ENCODE measurements at regions not wholly inside any gene's neighbourhood (a gene's known extent, or its start where the extent isn't known, plus 50 kb on each side); places are given as distances from the start of the nearest gene placed in this dataset.

- no peak for DNase-seq (ENCODE audit: insufficient read length, low spot score)
- FAIRE-seq = no peak
These were observed 172.2 kb downstream of the ERCC6L2 start for GRCh38 chr9:96047741-96048103.

- DNase-seq (ENCODE audit: insufficient read length, low spot score) (no peak), FAIRE-seq (no peak)
These were observed 171.7 kb downstream of the ERCC6L2 start for GRCh38 chr9:96047116-96047639.

DNA sequence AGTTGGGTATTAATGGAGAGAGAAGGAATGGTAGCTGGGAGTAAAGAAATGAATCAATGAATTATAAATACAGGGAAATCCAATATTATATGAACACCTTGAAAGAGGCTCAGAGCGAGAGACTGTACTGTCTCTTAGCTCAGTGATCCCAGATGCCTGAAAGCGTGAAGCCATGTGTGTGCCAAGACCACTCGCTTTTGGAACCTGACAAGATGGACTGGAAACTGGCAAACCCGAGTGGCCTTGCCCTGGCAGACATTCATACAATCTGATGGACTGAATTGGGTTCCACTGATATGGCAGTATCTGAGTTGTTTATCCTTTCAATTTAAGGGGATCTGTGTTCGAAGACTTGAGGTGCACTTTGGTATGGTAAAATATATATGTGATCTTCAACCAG, 170.3 kb downstream of the ERCC6L2 start:
- FAIRE-seq (no peak), DNase-seq (ENCODE audit: insufficient read length, low spot score) (no peak)

GRCh38 chr9:96044401-96044800, 168.9 kb downstream of the ERCC6L2 start:
- no peak for FAIRE-seq
- DNase-seq (ENCODE audit: insufficient read length, low spot score) = no peak

- FAIRE-seq = no peak
- DNase-seq (ENCODE audit: insufficient read length, low spot score) = no peak
These were observed 165.3 kb downstream of the ERCC6L2 start for GRCh38 chr9:96040591-96041461.

GRCh38 chr9:96038914-96039313, 163.4 kb downstream of the ERCC6L2 start:
- no peak for DNase-seq (ENCODE audit: insufficient read length, low spot score)
- no peak for FAIRE-seq

GRCh38 chr9:96038271-96038670, 162.8 kb downstream of the ERCC6L2 start:
- DNase-seq (ENCODE audit: insufficient read length, low spot score) = no peak
- FAIRE-seq = no peak

DNA sequence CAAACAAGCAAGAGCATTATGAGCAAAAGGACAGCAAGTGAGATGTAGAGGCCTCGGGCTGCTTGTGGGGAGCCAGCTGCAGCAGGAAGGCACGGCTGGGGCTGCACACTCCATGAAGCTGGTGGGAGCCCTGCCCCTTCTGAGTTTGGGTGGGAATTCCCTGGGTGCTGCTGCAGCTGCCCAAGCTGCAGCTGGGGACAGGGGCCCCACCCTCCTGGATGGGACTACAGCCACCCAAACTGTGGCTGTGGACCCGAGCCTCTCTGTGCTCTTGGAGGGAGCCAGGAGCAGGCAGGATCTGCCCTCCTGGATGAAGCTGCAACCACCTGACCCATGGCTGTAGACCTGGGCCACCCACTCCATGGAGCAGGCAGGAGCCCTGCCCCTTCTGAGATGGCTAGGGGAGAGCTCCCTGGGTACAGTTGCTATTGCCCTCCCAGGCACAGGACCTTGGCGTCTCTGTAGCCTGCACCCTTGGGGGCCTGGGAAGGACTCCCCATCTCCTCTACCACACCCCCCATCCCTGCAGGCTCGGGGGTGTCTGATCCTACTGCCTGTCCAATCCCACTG, 159.1 kb downstream of the ERCC6L2 start:
- no peak for DNase-seq (ENCODE audit: insufficient read length, low spot score)
- no peak for FAIRE-seq

DNA sequence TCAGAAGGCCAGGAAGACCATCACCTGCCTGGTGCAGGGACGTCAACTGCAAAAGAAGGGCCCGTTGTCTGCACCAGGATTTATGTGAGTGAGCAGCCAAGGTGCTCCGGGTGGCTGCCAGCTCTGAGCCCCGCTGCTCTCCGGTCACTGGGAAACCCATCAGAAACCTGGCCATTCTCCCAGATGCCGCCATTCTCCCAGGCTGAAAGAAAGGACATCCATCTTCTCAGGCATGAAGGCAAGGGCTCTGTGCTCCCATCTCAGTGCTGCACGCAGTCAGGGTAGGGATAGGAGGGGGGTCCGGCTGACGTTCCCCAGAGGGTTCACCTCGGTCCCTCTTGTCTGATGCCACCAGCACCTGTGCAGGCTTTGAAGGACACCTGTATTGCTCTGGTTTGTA, 158.4 kb downstream of the ERCC6L2 start:
- FAIRE-seq (no peak), DNase-seq (ENCODE audit: insufficient read length, low spot score) (no peak)

DNA sequence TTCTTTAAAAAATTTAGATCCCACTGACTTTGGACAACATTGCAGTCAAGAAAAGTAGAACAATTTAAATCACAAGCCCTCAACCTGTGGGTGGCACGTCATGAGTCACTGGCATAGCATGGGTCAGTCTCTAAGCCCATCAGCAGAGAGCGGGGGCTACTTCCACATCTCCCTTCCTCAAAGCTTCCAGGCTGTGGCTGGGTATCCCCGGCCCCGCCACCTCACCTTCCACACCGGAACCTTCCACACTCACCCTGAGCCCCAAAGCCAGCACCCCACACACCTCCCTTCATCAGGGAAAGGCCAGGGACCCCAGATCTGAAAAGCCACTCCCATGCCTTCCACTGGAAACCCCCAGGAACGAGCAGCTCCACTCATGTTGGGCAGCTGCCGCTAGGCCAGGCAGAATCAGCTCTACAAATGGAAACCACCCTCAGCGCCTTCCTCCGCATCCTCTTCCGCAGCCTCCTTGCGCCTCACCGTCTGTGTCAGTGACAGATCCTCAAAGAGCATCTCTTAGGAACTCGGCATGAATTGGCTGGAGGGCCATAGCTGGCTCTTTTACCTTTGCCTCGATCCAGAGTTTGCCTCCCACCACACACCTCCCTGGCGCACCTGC, 156.5 kb downstream of the ERCC6L2 start:
- no peak for FAIRE-seq
- no peak for DNase-seq (ENCODE audit: insufficient read length, low spot score)

- no peak for FAIRE-seq
- peak; percentile 27 for DNase-seq (ENCODE audit: insufficient read length, low spot score)
These were observed 155.9 kb downstream of the ERCC6L2 start for GRCh38 chr9:96031366-96031824.

DNA sequence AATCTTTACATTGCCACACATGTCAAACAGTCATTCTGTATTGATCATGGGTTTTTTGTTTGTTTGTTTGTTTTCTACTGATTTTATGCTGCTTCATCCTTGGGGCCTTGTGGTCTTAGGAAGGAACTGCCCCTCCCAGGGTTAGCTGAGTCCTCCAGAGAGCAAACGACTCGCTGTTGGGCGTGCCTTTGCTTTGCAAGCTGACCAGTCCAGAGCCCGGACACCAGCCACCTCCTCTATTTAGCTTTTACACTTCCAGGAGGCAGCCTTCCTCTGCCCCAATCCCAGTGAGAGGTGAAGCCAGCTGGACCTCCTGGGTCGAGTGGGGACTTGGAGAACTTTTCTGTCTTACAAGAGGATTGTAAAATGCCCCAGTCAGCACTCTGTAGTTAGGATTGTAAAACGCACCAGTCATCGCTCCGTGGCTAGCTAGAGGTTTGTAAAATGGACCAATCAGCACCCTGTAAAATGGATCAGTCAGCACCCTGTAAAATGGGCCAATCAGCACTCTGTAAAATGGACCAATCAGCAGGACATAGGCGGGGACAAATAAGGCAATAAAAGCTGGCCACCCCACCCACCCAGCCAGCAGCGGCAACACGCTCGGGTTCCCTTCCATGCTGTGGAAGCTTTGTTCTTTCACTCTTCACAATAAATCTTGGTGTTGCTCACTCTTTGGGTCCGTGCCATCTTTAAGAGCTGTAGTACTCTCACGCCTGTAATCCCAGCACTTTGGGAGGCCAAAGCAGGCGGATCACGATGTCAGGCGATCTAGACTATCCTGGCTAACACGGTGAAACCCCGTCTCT, 154.4 kb downstream of the ERCC6L2 start:
- DNase-seq (ENCODE audit: insufficient read length, low spot score) (no peak), FAIRE-seq (no peak)

DNA sequence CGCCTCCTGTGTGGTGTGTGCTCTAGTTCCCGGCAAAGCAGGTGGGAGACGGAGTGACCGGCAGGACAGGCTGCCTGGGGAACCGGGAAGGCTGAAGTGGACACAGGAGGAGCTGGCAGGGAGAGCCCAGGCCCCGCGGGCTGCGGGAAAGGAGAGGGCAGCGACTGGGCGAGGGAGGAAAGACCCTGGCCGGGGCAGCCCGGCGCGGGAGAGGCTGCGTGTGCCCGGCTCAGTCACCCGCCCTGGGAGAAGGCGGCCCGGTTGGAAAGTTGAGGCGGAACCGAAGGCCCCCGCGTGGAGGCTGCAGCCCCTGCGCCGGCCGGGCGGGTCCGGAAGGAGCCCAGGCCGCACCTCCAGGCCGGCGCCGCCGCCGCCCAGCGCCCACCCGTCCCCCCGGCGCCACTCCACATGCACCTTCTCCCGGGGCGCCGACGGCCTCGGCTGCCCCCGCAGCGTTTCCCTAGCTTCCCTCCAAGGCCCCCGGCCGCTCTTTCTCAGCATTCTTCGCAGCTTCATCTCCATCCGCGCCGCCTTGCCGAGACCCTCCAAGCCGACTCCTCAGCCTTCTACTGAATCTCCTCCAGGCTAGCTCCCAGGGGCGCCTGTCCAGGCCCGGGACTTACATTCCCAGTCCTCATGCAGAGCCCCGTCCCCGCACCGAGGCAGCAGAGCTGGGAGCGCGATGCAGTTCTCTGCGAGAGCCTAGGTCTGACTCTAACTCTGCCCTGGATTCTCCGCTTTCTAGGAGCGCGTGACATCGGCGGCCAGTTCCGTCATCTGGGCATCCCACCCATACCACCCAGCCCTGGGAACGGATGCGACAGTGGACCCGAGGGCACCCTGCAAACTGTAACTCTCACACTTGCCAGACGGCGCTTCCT, 152.0 kb downstream of the ERCC6L2 start:
- DNase-seq (ENCODE audit: insufficient read length, low spot score) (no peak), FAIRE-seq (no peak)

GRCh38 chr9:96026655-96027213, 151.2 kb downstream of the ERCC6L2 start:
- DNase-seq (ENCODE audit: insufficient read length, low spot score) (no peak), FAIRE-seq (peak; percentile 97)

GRCh38 chr9:96025995-96026602, 150.6 kb downstream of the ERCC6L2 start:
- DNase-seq (ENCODE audit: insufficient read length, low spot score) (no peak), FAIRE-seq (no peak)

DNA sequence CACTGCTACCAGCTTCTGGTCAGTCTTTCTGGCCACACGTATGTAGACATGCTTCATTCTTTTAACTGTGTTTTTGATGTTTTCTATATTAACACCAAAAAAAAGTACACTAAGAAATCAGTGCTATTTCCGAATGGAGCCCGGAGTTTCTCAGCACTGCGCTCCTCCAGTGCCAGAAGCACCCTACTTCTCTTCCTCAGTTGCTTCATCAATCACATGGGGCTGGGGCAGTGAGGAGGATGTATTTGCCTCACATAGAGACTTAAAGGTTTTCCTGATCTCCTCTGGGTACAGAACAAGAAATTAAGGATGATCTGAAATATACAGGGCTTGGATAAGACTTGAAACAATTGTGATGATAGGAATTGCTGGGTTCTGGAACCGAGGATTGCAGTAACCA, 148.0 kb downstream of the ERCC6L2 start:
- FAIRE-seq (no peak), DNase-seq (ENCODE audit: insufficient read length, low spot score) (no peak)

DNA sequence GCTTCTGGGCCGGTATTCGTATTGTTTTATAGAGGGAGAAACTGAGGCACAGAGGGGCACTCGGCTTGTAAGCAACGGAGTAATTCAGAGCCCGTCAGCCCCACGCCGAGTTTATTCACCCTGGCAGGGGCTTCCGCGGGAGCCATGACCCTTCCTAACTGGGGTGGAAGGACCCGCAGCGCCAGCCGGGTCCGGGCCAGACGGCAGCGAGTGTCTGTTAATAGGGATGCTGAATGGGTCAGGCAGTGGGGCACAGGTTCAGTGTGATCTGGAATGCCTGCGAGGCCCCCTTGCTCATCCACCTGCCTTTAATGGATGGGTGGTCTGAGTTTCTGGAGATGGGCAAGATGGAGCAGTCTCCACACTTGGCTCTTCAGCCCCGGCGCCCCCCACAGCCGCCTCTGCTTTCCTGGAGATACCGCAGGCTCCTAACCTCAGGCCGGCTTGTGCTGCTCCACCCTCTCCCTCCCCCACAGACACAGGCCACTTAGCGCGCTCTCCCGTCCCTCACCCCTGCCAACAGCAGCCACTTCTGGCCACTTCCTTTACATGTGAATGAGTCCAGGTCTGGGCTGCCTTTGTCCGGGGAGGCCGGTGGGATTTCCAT, 147.1 kb downstream of the ERCC6L2 start:
- FAIRE-seq = no peak
- DNase-seq (ENCODE audit: insufficient read length, low spot score) = no peak

GRCh38 chr9:96021551-96022444, 146.3 kb downstream of the ERCC6L2 start:
- DNase-seq (ENCODE audit: insufficient read length, low spot score) = no peak
- no peak for FAIRE-seq

Measured in HTR-8/SVneo (cell line).